ENCODE measurements at regions not wholly inside any gene's neighbourhood (a gene's known extent, or its start where the extent isn't known, plus 50 kb on each side); places are given as distances from the start of the nearest gene placed in this dataset.

- TF ChIP-seq CTCF (conservative IDR thresholded peaks at IDR 0.05; ENCODE audit: low read length) = no peak
- TF ChIP-seq EZH2phosphoT487 (IDR thresholded peaks at IDR 0.05; ENCODE audit: borderline replicate concordance) = no peak
These were observed 80.8 kb upstream of the JUN start for GRCh38 chr1:58864654-58865053.

Measured in Loucy (cell line).